ENCODE measurements at regions not wholly inside any gene's neighbourhood (a gene's known extent, or its start where the extent isn't known, plus 50 kb on each side); places are given as distances from the start of the nearest gene placed in this dataset.

DNA sequence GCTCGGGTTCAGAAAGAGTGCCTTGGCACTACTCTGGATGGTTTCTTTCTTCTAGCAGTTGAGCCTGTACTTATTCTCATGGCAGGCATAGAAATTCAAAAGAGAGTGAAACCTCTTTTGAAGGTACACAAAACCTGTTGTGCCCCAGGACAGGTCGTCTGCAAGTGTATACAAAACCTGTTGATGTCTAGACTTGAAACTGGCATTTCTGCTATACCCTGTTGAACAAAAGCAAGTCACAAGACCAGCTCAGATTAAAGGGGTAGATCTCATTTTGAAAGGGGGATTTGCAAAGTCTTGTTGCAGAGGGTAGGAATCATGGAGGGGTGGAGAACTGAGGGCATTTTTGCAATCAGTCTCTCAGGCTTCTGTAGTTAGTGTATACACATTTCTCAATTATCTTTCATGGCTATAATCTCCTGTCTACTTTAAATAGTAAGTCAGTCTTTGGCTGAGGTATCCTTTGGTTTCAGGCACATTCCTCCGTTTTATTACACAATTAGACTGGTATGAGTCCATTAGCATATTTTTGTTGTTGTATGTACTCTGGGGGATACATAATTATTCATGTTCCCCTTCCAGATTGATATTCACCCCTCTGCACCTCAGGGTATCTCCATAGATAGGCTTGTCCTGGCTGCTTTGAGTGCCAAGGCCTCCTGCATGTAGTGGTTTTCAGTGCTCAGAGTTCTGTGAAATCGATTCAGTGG lies 251.4 kb downstream of the DTHD1 start:
- ATAC-seq (no peak), DNase-seq (no peak)
- Histone ChIP-seq H3K4me3 (no peak overlapping the region), H3K36me3 (no peaks in the 10 kb centered on the region), H3K4me1 (no peaks in the 10 kb centered on the region), H3K27me3 (ENCODE audit: low read depth) (no peaks in the 10 kb centered on the region), H3K27ac (no peak overlapping the region), H3K9me3 (peaks cover 18% of the 10 kb centered on the region)
- intact Hi-C loops (cut with DNase I), result no loop called here
- TF ChIP-seq, protein P1, sequence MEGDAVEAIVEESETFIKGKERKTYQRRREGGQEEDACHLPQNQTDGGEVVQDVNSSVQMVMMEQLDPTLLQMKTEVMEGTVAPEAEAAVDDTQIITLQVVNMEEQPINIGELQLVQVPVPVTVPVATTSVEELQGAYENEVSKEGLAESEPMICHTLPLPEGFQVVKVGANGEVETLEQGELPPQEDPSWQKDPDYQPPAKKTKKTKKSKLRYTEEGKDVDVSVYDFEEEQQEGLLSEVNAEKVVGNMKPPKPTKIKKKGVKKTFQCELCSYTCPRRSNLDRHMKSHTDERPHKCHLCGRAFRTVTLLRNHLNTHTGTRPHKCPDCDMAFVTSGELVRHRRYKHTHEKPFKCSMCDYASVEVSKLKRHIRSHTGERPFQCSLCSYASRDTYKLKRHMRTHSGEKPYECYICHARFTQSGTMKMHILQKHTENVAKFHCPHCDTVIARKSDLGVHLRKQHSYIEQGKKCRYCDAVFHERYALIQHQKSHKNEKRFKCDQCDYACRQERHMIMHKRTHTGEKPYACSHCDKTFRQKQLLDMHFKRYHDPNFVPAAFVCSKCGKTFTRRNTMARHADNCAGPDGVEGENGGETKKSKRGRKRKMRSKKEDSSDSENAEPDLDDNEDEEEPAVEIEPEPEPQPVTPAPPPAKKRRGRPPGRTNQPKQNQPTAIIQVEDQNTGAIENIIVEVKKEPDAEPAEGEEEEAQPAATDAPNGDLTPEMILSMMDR (IDR thresholded peaks at IDR 0.05), result no peak

DNA sequence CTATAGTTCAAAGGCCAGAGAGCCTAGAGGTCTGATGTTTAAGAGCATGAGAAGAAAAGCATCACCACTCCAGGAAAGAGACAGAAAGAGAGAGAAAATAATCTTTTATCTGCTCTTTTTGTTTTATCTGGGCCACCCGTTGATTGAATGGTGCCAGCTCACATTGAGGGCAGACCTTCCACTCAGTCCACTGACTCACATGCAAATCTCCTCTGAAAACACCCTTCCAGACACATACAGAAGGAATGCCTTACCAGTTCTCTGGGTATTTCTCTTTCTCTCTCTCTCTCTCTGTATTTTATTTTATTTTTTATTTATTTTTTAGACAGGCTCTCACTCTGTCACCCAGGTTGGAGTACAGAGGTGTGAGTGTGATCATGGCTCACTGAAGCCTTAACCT lies 252.5 kb downstream of the DTHD1 start:
- ATAC-seq (no peak), DNase-seq (no peak)
- TF ChIP-seq, protein P1 (IDR thresholded peaks at IDR 0.05), result no peak
- Histone ChIP-seq H3K4me3 (no peak overlapping the region), H3K27me3 (ENCODE audit: low read depth) (no peaks in the 10 kb centered on the region), H3K36me3 (no peaks in the 10 kb centered on the region), H3K9me3 (peaks cover 7% of the 10 kb centered on the region), H3K4me1 (no peaks in the 10 kb centered on the region), H3K27ac (no peak overlapping the region)
- intact Hi-C loops (cut with DNase I), result no loop called here

- no peak for DNase-seq
- H3K9me3 ChIP-seq, result no peaks in the 10 kb centered on the region
- no peak overlapping the region for H3K27ac ChIP-seq
- TF ChIP-seq, protein P1 (IDR thresholded peaks at IDR 0.05), result no peak
- H3K27me3 ChIP-seq (ENCODE audit: low read depth), result no peaks in the 10 kb centered on the region
- intact Hi-C loops (cut with DNase I), result no loop called here
- no peaks in the 10 kb centered on the region for H3K36me3 ChIP-seq
- no peak overlapping the region for H3K4me3 ChIP-seq
- ATAC-seq, result no peak
- H3K4me1 ChIP-seq, result no peaks in the 10 kb centered on the region
Observed at GRCh38 chr4:36547383-36547782, 266.0 kb downstream of the DTHD1 start.

DNA sequence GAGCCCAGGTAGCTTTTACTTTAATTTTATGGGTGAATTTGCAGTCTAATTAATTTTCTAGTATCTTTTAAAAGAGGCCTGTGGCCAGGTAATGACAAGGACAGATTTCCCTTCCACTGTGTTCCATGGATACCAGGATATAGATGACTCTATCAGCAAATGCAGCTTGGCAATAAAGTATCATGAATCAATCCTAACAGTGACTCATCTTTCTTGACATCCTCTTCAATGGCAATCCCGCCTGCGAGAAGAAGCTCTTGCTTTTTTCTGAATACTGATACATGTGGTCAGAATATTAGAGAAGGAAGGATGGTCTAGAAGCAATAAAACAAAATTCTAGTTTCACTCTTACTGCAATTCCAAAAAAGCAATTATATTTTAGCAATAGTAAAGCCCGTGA lies 267.8 kb downstream of the DTHD1 start:
- intact Hi-C loops (cut with DNase I), result no loop called here
- ATAC-seq, result no peak
- Histone ChIP-seq H3K4me3 (no peak overlapping the region), H3K27ac (no peak overlapping the region), H3K27me3 (ENCODE audit: low read depth) (no peaks in the 10 kb centered on the region), H3K4me1 (no peaks in the 10 kb centered on the region), H3K36me3 (no peaks in the 10 kb centered on the region), H3K9me3 (no peaks in the 10 kb centered on the region)
- TF ChIP-seq, protein P1 (IDR thresholded peaks at IDR 0.05), result no peak
- DNase-seq, result no peak

DNA sequence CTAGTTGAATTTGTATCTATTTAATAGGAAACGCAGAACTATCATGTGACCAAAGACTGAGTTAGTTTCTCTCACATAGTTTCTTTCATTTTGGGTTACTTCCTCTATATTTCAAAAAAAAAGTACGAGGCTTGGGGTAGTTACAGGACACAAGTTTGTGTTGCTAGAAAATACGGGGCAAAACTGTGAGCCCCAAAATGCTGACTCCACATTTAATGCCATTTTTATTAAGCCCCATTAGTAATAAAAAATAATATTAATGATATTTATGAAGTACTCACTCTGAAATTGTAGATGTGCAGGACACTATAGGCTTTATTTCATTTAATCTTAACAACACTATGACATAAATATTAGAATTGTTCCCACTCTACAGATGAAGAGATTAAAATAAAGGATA lies 268.6 kb downstream of the DTHD1 start:
- H3K9me3 ChIP-seq, result no peaks in the 10 kb centered on the region
- TF ChIP-seq, protein P1 (IDR thresholded peaks at IDR 0.05), result no peak
- ATAC-seq (no peak), DNase-seq (no peak)
- H3K4me3 ChIP-seq, result no peak overlapping the region
- intact Hi-C loops (cut with DNase I), result no loop called here
- H3K4me1 ChIP-seq, result no peaks in the 10 kb centered on the region
- H3K27me3 ChIP-seq (ENCODE audit: low read depth), result no peaks in the 10 kb centered on the region
- H3K27ac ChIP-seq, result no peak overlapping the region
- H3K36me3 ChIP-seq, result no peaks in the 10 kb centered on the region

Data from lower lobe of right lung (tissue), 2 donors.